ENCODE measurements at regions not wholly inside any gene's neighbourhood (a gene's known extent, or its start where the extent isn't known, plus 50 kb on each side); places are given as distances from the start of the nearest gene placed in this dataset.

DNA sequence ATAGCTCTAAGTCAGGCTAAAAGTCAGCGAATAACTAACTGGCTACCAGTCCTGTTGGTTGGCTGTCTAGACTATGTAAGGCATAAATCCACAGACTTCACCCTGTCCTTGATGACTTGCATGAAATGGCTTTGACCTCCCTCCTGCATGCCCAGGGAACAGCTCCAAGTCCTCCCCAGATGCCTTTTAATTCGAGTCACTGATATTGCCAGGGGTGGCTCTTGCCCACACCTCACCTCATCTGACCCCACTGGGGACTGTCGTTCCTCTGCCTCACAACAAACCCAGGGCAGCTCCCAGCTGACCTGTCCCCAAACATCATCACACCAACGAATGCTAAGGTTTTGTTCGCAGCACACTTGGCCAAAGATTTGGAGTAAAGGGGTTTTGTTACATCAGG is 396.0 kb upstream of the ID2 start:
- Histone ChIP-seq H3F3A (ENCODE audit: control insufficient read depth, insufficient read depth) (no peaks in the 10 kb centered on the region), H3K9me2 (replicated peaks; ENCODE audit: control insufficient read depth, low read length) (no peaks in the 10 kb centered on the region), H3K4me1 (ENCODE audit: control insufficient read depth, low read length) (peaks cover 8% of the 10 kb centered on the region), H3K36me3 (ENCODE audit: control insufficient read depth, low read length) (no peaks in the 10 kb centered on the region), H3K27ac (ENCODE audit: low read depth, low read length) (no peak overlapping the region), H3K9me3 (ENCODE audit: control insufficient read depth, insufficient read depth, low read length) (no peaks in the 10 kb centered on the region), H4K20me1 (ENCODE audit: control insufficient read depth, insufficient read depth, low read depth, low read length) (no peaks in the 10 kb centered on the region), H3K4me2 (ENCODE audit: low read length) (no peak overlapping the region), H3K79me2 (ENCODE audit: control insufficient read depth, low read length) (no peaks in the 10 kb centered on the region), H3K4me3 (ENCODE audit: low read length) (no peak overlapping the region), H3K27me3 (ENCODE audit: control insufficient read depth, low read length) (no peaks in the 10 kb centered on the region)
- no peak for TF ChIP-seq EZH2phosphoT487 (IDR thresholded peaks at IDR 0.05; ENCODE audit: borderline replicate concordance, low read length)
- TF ChIP-seq CTCF (IDR thresholded peaks at IDR 0.05; ENCODE audit: low read depth, low read length, poor library complexity, severe bottlenecking): no peak

GRCh38 chr2:8288206-8288605 is 393.6 kb upstream of the ID2 start:
- H3K27me3 ChIP-seq (ENCODE audit: control insufficient read depth, low read length): no peaks in the 10 kb centered on the region
- H3K79me2 ChIP-seq (ENCODE audit: control insufficient read depth, low read length): no peaks in the 10 kb centered on the region
- no peaks in the 10 kb centered on the region for H3K36me3 ChIP-seq (ENCODE audit: control insufficient read depth, low read length)
- H3K4me2 ChIP-seq (ENCODE audit: low read length): no peak overlapping the region
- no peak overlapping the region for H3K4me3 ChIP-seq (ENCODE audit: low read length)
- TF ChIP-seq EZH2phosphoT487 (IDR thresholded peaks at IDR 0.05; ENCODE audit: borderline replicate concordance, low read length): no peak
- TF ChIP-seq CTCF (IDR thresholded peaks at IDR 0.05; ENCODE audit: low read depth, low read length, poor library complexity, severe bottlenecking): no peak
- no peak overlapping the region for H3K27ac ChIP-seq (ENCODE audit: low read depth, low read length)
- peaks cover 8% of the 10 kb centered on the region for H3K4me1 ChIP-seq (ENCODE audit: control insufficient read depth, low read length)
- H3K9me3 ChIP-seq (ENCODE audit: control insufficient read depth, insufficient read depth, low read length): no peaks in the 10 kb centered on the region
- no peaks in the 10 kb centered on the region for H3K9me2 ChIP-seq (replicated peaks; ENCODE audit: control insufficient read depth, low read length)
- H4K20me1 ChIP-seq (ENCODE audit: control insufficient read depth, insufficient read depth, low read depth, low read length): no peaks in the 10 kb centered on the region
- H3F3A ChIP-seq (ENCODE audit: control insufficient read depth, insufficient read depth): no peaks in the 10 kb centered on the region

DNA sequence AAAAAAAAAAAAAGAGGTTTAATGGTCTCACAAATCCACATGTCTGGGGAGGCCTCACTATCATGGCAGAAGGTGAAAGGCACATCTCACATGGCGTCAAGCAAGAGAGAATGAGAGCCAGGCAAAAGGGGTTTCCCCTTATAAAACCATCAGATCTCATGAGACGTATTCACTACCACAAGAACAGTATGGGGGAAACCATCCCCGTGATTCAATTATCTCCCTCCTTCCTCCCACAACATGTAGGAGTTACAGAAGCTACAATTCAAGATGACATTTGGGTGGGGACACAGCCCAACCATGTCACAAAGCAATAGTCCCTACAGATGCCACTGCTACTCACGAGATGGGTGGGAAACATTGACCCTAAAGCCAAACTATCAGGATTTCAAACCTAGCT is 392.7 kb upstream of the ID2 start:
- H3K36me3 ChIP-seq (ENCODE audit: control insufficient read depth, low read length): no peaks in the 10 kb centered on the region
- no peaks in the 10 kb centered on the region for H3K9me2 ChIP-seq (replicated peaks; ENCODE audit: control insufficient read depth, low read length)
- H3K27ac ChIP-seq (ENCODE audit: low read depth, low read length): no peak overlapping the region
- H3K9me3 ChIP-seq (ENCODE audit: control insufficient read depth, insufficient read depth, low read length): no peaks in the 10 kb centered on the region
- peaks cover 8% of the 10 kb centered on the region for H3K4me1 ChIP-seq (ENCODE audit: control insufficient read depth, low read length)
- no peak overlapping the region for H3K4me2 ChIP-seq (ENCODE audit: low read length)
- H3K27me3 ChIP-seq (ENCODE audit: control insufficient read depth, low read length): no peaks in the 10 kb centered on the region
- H3K79me2 ChIP-seq (ENCODE audit: control insufficient read depth, low read length): no peaks in the 10 kb centered on the region
- no peaks in the 10 kb centered on the region for H3F3A ChIP-seq (ENCODE audit: control insufficient read depth, insufficient read depth)
- H3K4me3 ChIP-seq (ENCODE audit: low read length): no peak overlapping the region
- no peaks in the 10 kb centered on the region for H4K20me1 ChIP-seq (ENCODE audit: control insufficient read depth, insufficient read depth, low read depth, low read length)
- TF ChIP-seq EZH2phosphoT487 (IDR thresholded peaks at IDR 0.05; ENCODE audit: borderline replicate concordance, low read length): no peak
- no peak for TF ChIP-seq CTCF (IDR thresholded peaks at IDR 0.05; ENCODE audit: low read depth, low read length, poor library complexity, severe bottlenecking)

Measured in DOHH2 (cell line).